Caco-2 (cell line): ENCODE measurements at regions not wholly inside any gene's neighbourhood (a gene's known extent, or its start where the extent isn't known, plus 50 kb on each side); places are given as distances from the start of the nearest gene placed in this dataset.

Source experiments
- BruUV-seq: library from RNA; stranded (reverse); fragments of 400-500 nt; replicated peaks from 2 replicates; lab custom pipeline; 2021; lab: Mats Ljungman, UMichigan
- CTCF ChIA-PET: fragments of 300-600 bp; sonication (Branson Sonifier 250); formaldehyde crosslinking; loops from one replicate; lab custom pipeline; 2022; ENCODE audit warnings: antibody characterized with exemption; lab: Charles Lee
- POLR2A ChIA-PET: fragments of 300-600 bp; sonication (Branson Sonifier 250); formaldehyde crosslinking; loops from one replicate; lab custom pipeline; 2022; ENCODE audit warnings: antibody characterized with exemption; lab: Charles Lee
- DNase-seq, 2 experiments: peaks; one replicate each; pipeline versions ENCODE4 v3.0.0 to v3.0.0-alpha.2; 2020 to 2022
- H3K27me3 ChIP-seq: replicated peaks from 2 replicates; pipeline ENCODE4 v1.6.0; 2011; ENCODE audit warnings: low read length; ENCODE audit not compliant: control insufficient read depth, insufficient read depth
- H3K36me3 ChIP-seq: 2 replicates; pipeline ENCODE4 v1.5.1; 2011; ENCODE audit warnings: low read length; ENCODE audit not compliant: control insufficient read depth, insufficient read depth
- H3K4me1 ChIP-seq: fragments of 250-450 bp; sonication (Bioruptor Pico); 2 replicates; pipeline ENCODE4 v1.5.1; 2020; ENCODE audit warnings: mild to moderate bottlenecking
- H3K4me3 ChIP-seq: 2 replicates; pipeline ENCODE4 v1.5.1; 2011; ENCODE audit warnings: low read depth, mild to moderate bottlenecking, control low read depth, low read length
- H3K9me3 ChIP-seq: fragments of 250-450 bp; sonication (Bioruptor Pico); 2 replicates; pipeline ENCODE4 v1.5.1; 2020; ENCODE audit warnings: mild to moderate bottlenecking, moderate library complexity
- H3K27ac Mint-ChIP-seq: one replicate; pipeline ENCODE4 v1.8.0; 2022; ENCODE audit warnings: mixed read lengths; ENCODE audit not compliant: unreplicated experiment
- H3K27me3 Mint-ChIP-seq: one replicate; pipeline ENCODE4 v1.8.0; 2022; ENCODE audit warnings: mixed read lengths; ENCODE audit not compliant: insufficient read depth, unreplicated experiment
- H3K36me3 Mint-ChIP-seq: one replicate; pipeline ENCODE4 v1.8.0; 2022; ENCODE audit warnings: mild to moderate bottlenecking, mixed read lengths; ENCODE audit not compliant: insufficient read depth, unreplicated experiment
- H3K4me1 Mint-ChIP-seq: one replicate; pipeline ENCODE4 v1.8.0; 2022; ENCODE audit warnings: low read depth, mixed read lengths; ENCODE audit not compliant: unreplicated experiment
- H3K4me3 Mint-ChIP-seq: one replicate; pipeline ENCODE4 v1.8.0; 2022; ENCODE audit warnings: mild to moderate bottlenecking, moderate library complexity, mixed read lengths; ENCODE audit not compliant: unreplicated experiment
- H3K9me3 Mint-ChIP-seq: one replicate; pipeline ENCODE4 v1.8.0; 2022; ENCODE audit warnings: mixed read lengths; ENCODE audit not compliant: unreplicated experiment
- CTCF ChIP-seq, 2 experiments: fragments of 200-600 bp in 1 of 2; IDR thresholded peaks; 1 replicate in 1 of 2; 2 replicates in 1 of 2; pipeline versions ENCODE4 v1.5.1 to v1.8.0; 2011 to 2022; ENCODE audit warnings: antibody characterized with exemption in 1 of 2, control low read depth in 1 of 2, inconsistent platforms in 1 of 2, low read depth in 1 of 2, low read length in 1 of 2, mild to moderate bottlenecking in 1 of 2, moderate library complexity in 1 of 2; ENCODE audit not compliant: insufficient read depth in 1 of 2, severe bottlenecking in 1 of 2, unreplicated experiment in 1 of 2
- intact Hi-C: fragments of 100-400 bp; cut with micrococcal nuclease; formaldehyde crosslinking; loops from one replicate; pipeline ENCODE4 v1.10.0; 2022; ENCODE audit not compliant: unreplicated experiment

- no peak overlapping the region for H3K4me3 ChIP-seq
Observed at GRCh38 chr2:39897273-39897672, 118.2 kb upstream of the THUMPD2 start.

GRCh38 chr2:39894082-39894481, 115.0 kb upstream of the THUMPD2 start:
- Histone ChIP-seq H3K4me3 (no peak overlapping the region), H3K4me1 (no peaks in the 10 kb centered on the region), H3K36me3 (no peaks in the 10 kb centered on the region), H3K27me3 (no peaks in the 10 kb centered on the region), H3K9me3 (no peaks in the 10 kb centered on the region)
- no peak overlapping the region for H3K27ac Mint-ChIP-seq
- intact Hi-C loops = no loop called here
- CTCF ChIA-PET = interaction anchor here (0.6 kb wide), 1 partner anchor 350 kb away, joined by 5 read pairs; no protein-coding TSS in a partner anchor
- no peaks in the 10 kb centered on the region for H3K4me1 Mint-ChIP-seq
- BruUV-seq = no TSS peak
- POLR2A ChIA-PET = no interaction called here
- peaks cover 23% of the 10 kb centered on the region for H3K27me3 Mint-ChIP-seq
- no peaks in the 10 kb centered on the region for H3K9me3 Mint-ChIP-seq
- no peaks in the 10 kb centered on the region for H3K36me3 Mint-ChIP-seq
- DNase-seq = no peak
- H3K4me3 Mint-ChIP-seq = no peak overlapping the region
- no peak for TF ChIP-seq CTCF (IDR thresholded peaks at IDR 0.05; ENCODE audit: insufficient read depth in 1 of 2, low read depth in 1 of 2, low read length in 1 of 2, severe bottlenecking in 1 of 2, unreplicated experiment in 1 of 2)

More at GRCh38 chr2:39897273-39897672, 118.2 kb upstream of the THUMPD2 start:
- Mint-ChIP-seq H3K36me3 (no peaks in the 10 kb centered on the region), H3K4me3 (no peak overlapping the region), H3K9me3 (no peaks in the 10 kb centered on the region), H3K27ac (no peak overlapping the region), H3K4me1 (no peaks in the 10 kb centered on the region), H3K27me3 (peaks cover 26% of the 10 kb centered on the region)
- no peaks in the 10 kb centered on the region for H3K27me3 ChIP-seq
- intact Hi-C loops = no loop called here
- no peak for TF ChIP-seq CTCF (IDR thresholded peaks at IDR 0.05; ENCODE audit: insufficient read depth in 1 of 2, low read depth in 1 of 2, low read length in 1 of 2, severe bottlenecking in 1 of 2, unreplicated experiment in 1 of 2)
- no peaks in the 10 kb centered on the region for H3K36me3 ChIP-seq
- no TSS peak for BruUV-seq
- POLR2A ChIA-PET = no interaction called here
- CTCF ChIA-PET = no interaction called here
- H3K9me3 ChIP-seq = 0 out of 2 replicates have a peak, but pooled peaks cover 4% of the 10 kb centered on the region
- H3K4me1 ChIP-seq = no peaks in the 10 kb centered on the region
- DNase-seq = no peak

- Mint-ChIP-seq H3K36me3 (no peaks in the 10 kb centered on the region), H3K4me3 (no peak overlapping the region), H3K27me3 (peaks cover 23% of the 10 kb centered on the region), H3K27ac (no peak overlapping the region), H3K9me3 (no peaks in the 10 kb centered on the region), H3K4me1 (no peaks in the 10 kb centered on the region)
- TF ChIP-seq CTCF (IDR thresholded peaks at IDR 0.05; ENCODE audit: insufficient read depth in 1 of 2, low read depth in 1 of 2, low read length in 1 of 2, severe bottlenecking in 1 of 2, unreplicated experiment in 1 of 2) = no peak
- Histone ChIP-seq H3K9me3 (no peaks in the 10 kb centered on the region), H3K27me3 (no peaks in the 10 kb centered on the region), H3K4me3 (no peak overlapping the region), H3K4me1 (no peaks in the 10 kb centered on the region), H3K36me3 (no peaks in the 10 kb centered on the region)
- ChIA-PET CTCF (interaction anchor here (0.6 kb wide), 2 partner anchors 351 to 628 kb away, joined by 3 to 5 read pairs; no protein-coding TSS in a partner anchor), POLR2A (no interaction called here)
- BruUV-seq = no TSS peak
- intact Hi-C loops = no loop called here
- no peak for DNase-seq
Observed at GRCh38 chr2:39893616-39894015, 114.6 kb upstream of the THUMPD2 start.
